Hepatocyte (in vitro differentiated cells): ENCODE measurements at regions not wholly inside any gene's neighbourhood (a gene's known extent, or its start where the extent isn't known, plus 50 kb on each side); places are given as distances from the start of the nearest gene placed in this dataset.

Source experiments
- CTCF ChIP-seq: fragments of 200-600 bp; sonication (generic); IDR thresholded peaks from 2 replicates; pipeline ENCODE4 v1.5.1; 2016; ENCODE audit warnings: antibody characterized with exemption, mild to moderate bottlenecking; ENCODE audit not compliant: poor library complexity
- EZH2phosphoT487 ChIP-seq: fragments of 200-600 bp; sonication (generic); IDR thresholded peaks from one replicate; pipeline ENCODE4 v1.6.1; 2018; ENCODE audit warnings: antibody characterized with exemption, mild to moderate bottlenecking, low read depth, moderate library complexity; ENCODE audit not compliant: unreplicated experiment, severe bottlenecking

DNA sequence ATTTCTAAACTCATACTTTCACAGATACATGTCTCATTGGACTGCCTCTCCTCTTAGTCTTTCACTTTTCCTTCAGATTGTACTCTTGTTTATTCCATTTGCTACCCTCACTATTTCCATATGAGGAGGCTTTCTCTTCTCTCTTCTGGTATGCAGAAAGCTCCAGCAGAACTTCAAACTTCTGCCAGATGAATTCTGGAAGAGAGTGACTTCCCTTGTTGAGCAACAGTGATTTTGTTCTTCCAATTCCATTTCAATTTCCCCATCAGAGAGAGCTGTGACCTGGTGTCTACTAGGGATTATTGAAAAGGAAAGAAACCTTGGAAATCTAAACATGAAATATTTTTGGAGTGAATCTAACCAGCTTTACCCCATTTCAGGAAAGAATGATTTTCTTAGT is 523.2 kb upstream of the ZNF717 start:
- TF ChIP-seq CTCF (no peak), EZH2phosphoT487 (no peak)
